Mucosa of descending colon (tissue), 3 donors: ENCODE measurements at regions not wholly inside any gene's neighbourhood (a gene's known extent, or its start where the extent isn't known, plus 50 kb on each side); places are given as distances from the start of the nearest gene placed in this dataset.

Experiments used
- ATAC-seq: fragments of 200-7000 bp; cut with Tn5 transposase; one replicate; pipeline ENCODE4 v1.9.1; 2020; ENCODE audit warnings: mild to moderate bottlenecking, moderate library complexity
- DNase-seq, 3 donors: peaks; one replicate each; pipeline ENCODE4 v3.0.0-alpha.2; 2020
- H3K36me3 ChIP-seq: fragments of 200-600 bp; one replicate; pipeline ENCODE4 v1.8.0; 2021; ENCODE audit warnings: low read depth, mild to moderate bottlenecking
- H3K4me1 ChIP-seq: fragments of 200-600 bp; one replicate; pipeline ENCODE4 v1.8.0; 2021; ENCODE audit warnings: low read depth, mild to moderate bottlenecking
- H3K4me3 ChIP-seq: fragments of 200-600 bp; one replicate; pipeline ENCODE4 v1.8.0; 2021; ENCODE audit warnings: mild to moderate bottlenecking
- H3K9me3 ChIP-seq: fragments of 200-600 bp; one replicate; pipeline ENCODE4 v1.8.0; 2021; ENCODE audit warnings: mild to moderate bottlenecking
- CTCF ChIP-seq: fragments of 200-600 bp; IDR thresholded peaks from one replicate; pipeline ENCODE4 v1.8.0; 2022; ENCODE audit warnings: antibody characterized with exemption, mild to moderate bottlenecking
- intact Hi-C, 2 donors: fragments of 100-400 bp; cut with DNase I in 1 of 2; cut with micrococcal nuclease in 1 of 2; formaldehyde crosslinking; loops; one replicate each; pipeline versions ENCODE4 v1.11.0 to v1.11.1; 2022; cut with DNase I, micrococcal nuclease
- donor health status: DM: no; HTN: no; CAD: no; lungs with moderate emphysema.
- donor health status: DM: no; HTN: no; CAD: no.
- donor health status: DM: no; HTN: yes; CAD: no.

DNA sequence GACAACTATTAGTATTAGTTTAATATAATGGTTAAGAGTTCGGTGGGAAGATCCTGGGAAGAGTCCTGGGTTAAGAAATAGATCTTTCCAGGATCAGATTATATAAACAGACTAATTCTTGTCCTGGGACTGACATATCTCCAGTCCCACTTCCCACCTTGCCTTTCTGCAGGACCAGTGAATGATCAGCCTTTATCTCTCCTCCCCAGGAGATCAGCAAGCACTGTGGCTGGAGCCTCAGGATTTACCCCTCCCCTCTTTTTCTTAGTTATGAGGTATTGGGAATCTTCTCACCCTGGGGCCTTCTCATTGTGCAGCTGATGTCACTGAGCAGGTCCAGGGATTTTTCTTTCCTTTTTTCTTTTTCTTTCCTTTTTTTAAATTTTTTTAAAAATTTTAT is 135.7 kb upstream of the UMPS start:
- Histone ChIP-seq H3K4me3 (no peak overlapping the region), H3K4me1 (peaks cover 15% of the 10 kb centered on the region), H3K36me3 (no peaks in the 10 kb centered on the region), H3K9me3 (no peaks in the 10 kb centered on the region)
- TF ChIP-seq CTCF, result no peak
- intact Hi-C loops, result no loop called here
- ATAC-seq, result no peak
- DNase-seq, result no peak

DNA sequence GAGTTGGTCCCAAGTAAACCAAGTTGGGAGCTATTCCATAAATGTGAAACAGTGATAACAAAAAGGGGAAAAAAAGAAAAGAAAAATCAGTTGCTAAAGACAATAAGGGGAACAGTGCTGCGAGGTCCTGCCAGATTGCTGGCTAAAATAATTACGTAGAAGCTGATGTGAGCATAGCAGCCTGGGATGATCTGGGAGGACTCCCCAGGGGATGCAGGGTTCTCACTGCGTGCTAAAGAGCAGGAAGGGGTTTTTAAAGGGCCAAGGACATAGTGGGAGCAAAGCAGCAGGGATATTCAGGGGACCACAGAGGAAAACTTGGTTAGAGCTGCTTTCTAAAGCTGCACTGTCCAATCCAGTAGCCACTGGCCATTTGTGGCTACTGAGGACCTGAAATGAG is 133.0 kb upstream of the UMPS start:
- ATAC-seq (no peak), DNase-seq (no peak)
- no peaks in the 10 kb centered on the region for H3K36me3 ChIP-seq
- intact Hi-C loops, result no loop called here
- peaks cover 16% of the 10 kb centered on the region for H3K4me1 ChIP-seq
- no peak for TF ChIP-seq CTCF
- no peak overlapping the region for H3K4me3 ChIP-seq
- no peaks in the 10 kb centered on the region for H3K9me3 ChIP-seq

GRCh38 chr3:124597979-124598378 is 132.3 kb upstream of the UMPS start:
- Histone ChIP-seq H3K36me3 (no peaks in the 10 kb centered on the region), H3K4me3 (no peak overlapping the region), H3K4me1 (peaks cover 9% of the 10 kb centered on the region), H3K9me3 (no peaks in the 10 kb centered on the region)
- intact Hi-C loops, result no loop called here
- DNase-seq (no peak), ATAC-seq (no peak)
- no peak for TF ChIP-seq CTCF

GRCh38 chr3:124599147-124599765 is 131.0 kb upstream of the UMPS start:
- ATAC-seq (no peak), DNase-seq (no peak)
- TF ChIP-seq CTCF, result no peak
- Histone ChIP-seq H3K4me3 (no peak overlapping the region), H3K9me3 (no peaks in the 10 kb centered on the region), H3K36me3 (no peaks in the 10 kb centered on the region), H3K4me1 (peaks cover 5% of the 10 kb centered on the region)
- intact Hi-C loops, result no loop called here

- TF ChIP-seq CTCF, result no peak
- Histone ChIP-seq H3K4me3 (no peak overlapping the region), H3K9me3 (no peaks in the 10 kb centered on the region), H3K36me3 (no peaks in the 10 kb centered on the region), H3K4me1 (peaks cover 5% of the 10 kb centered on the region)
- peak; percentile 95 for ATAC-seq
- intact Hi-C loops, result no loop called here
- peak in 1 of 3 donors; percentile 80 for DNase-seq
These were observed 130.2 kb upstream of the UMPS start for GRCh38 chr3:124599779-124600693.
